ENCODE measurements at regions not wholly inside any gene's neighbourhood (a gene's known extent, or its start where the extent isn't known, plus 50 kb on each side); places are given as distances from the start of the nearest gene placed in this dataset.

DNA sequence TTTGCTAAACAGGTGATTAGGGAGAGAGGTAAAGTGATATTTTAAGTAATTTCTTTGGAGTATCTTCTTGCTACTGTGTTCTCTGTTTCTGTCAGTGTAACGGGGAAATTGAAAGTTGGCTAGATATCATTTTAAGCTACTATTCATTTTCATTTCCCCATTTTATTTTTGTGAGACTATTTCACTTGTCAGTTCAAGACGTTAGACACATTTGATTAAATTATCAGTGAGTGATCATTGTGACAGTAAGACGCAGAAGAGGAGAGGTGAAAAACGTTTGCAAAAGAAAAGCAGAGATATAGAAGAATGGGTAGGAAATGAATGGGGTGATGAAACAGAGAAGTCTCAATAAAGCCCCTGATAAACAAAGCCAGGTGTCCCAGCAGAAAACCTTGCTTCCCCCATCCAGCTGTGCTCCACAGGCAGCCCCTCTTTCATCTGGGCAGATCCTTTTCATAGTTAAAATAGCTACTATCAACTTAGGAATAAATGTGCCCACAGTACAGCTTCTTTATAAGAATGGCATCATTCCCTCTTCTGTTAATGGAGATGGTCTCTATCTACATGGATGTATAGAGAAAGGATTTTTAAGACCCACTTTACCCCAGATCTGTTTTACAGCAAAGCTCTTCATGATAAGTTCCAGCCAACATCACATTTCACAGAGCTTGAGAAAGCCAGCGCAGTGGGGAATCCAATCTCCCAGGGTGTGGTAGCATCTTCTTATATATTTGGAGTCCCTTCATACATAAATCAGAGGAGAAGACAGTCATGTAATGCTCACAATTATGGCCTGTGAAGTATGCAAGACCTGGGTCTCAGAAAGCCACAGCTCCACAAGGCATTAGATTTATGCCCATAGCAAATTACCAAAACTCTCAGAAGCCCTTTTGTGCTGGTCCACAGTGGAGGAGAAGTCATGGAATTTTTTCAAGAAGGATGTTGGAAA is 138.1 kb upstream of the ITGB1 start:
- Histone ChIP-seq H3K36me3 (ENCODE audit: control insufficient read depth in 2 of 2, extremely low read depth in 1 of 2, insufficient read depth in 2 of 2, low read length in 2 of 2) (peaks cover 0 to 2% of the 10 kb centered on the region in 2 experiments), H3K9ac (ENCODE audit: control insufficient read depth, extremely low read depth, insufficient read depth, low read length) (no peak overlapping the region), H3K79me2 (ENCODE audit: control insufficient read depth, insufficient read depth, low read length) (no peaks in the 10 kb centered on the region), H3K9me1 (ENCODE audit: control insufficient read depth, extremely low read depth, insufficient read depth, low read length) (no peaks in the 10 kb centered on the region), H3K27me3 (ENCODE audit: control insufficient read depth, extremely low read depth, insufficient read depth, low read length) (no peaks in the 10 kb centered on the region), H2AFZ (ENCODE audit: control insufficient read depth, low read length) (no peak overlapping the region), H3K9me3 (ENCODE audit: control insufficient read depth, low read depth, low read length) (peaks cover 3% of the 10 kb centered on the region), H3K27ac (ENCODE audit: control insufficient read depth, insufficient read depth, low read length) (no peak overlapping the region), H4K20me1 (ENCODE audit: control insufficient read depth, extremely low read depth, insufficient read depth, low read length) (no peaks in the 10 kb centered on the region), H3K4me3 (ENCODE audit: control insufficient read depth in 2 of 3, extremely low read depth in 1 of 3, insufficient read depth in 2 of 3, low read depth in 1 of 3, low read length in 3 of 3) (no peak overlapping the region), H3K4me2 (ENCODE audit: control insufficient read depth, extremely low read depth, insufficient read depth, low read depth, low read length) (no peak overlapping the region), H3K4me1 (ENCODE audit: control insufficient read depth, extremely low read depth, insufficient read depth, low read length) (peaks cover 4% of the 10 kb centered on the region)
- DNase-seq (ENCODE audit: low read depth, low spot score): no peak
- no peak for FAIRE-seq
- no peak for TF ChIP-seq EZH2 (IDR thresholded peaks at IDR 0.05; ENCODE audit: low read length)
- TF ChIP-seq, protein P1, sequence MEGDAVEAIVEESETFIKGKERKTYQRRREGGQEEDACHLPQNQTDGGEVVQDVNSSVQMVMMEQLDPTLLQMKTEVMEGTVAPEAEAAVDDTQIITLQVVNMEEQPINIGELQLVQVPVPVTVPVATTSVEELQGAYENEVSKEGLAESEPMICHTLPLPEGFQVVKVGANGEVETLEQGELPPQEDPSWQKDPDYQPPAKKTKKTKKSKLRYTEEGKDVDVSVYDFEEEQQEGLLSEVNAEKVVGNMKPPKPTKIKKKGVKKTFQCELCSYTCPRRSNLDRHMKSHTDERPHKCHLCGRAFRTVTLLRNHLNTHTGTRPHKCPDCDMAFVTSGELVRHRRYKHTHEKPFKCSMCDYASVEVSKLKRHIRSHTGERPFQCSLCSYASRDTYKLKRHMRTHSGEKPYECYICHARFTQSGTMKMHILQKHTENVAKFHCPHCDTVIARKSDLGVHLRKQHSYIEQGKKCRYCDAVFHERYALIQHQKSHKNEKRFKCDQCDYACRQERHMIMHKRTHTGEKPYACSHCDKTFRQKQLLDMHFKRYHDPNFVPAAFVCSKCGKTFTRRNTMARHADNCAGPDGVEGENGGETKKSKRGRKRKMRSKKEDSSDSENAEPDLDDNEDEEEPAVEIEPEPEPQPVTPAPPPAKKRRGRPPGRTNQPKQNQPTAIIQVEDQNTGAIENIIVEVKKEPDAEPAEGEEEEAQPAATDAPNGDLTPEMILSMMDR (optimal IDR thresholded peaks at IDR 0.05 in 1 of 3, IDR thresholded peaks at IDR 0.05 in 1 of 3, conservative IDR thresholded peaks at IDR 0.05 in 1 of 3; ENCODE audit: extremely low read depth in 1 of 3, insufficient read depth in 2 of 3, low read length in 3 of 3): no peak
- dilution Hi-C loops (cut with MboI; ENCODE audit: extremely low pct_ligation_motif_present, low sequenced_read_pairs): no loop called here

- H3K79me2 ChIP-seq (ENCODE audit: control insufficient read depth, insufficient read depth, low read length): no peaks in the 10 kb centered on the region
- no peak for TF ChIP-seq EZH2 (IDR thresholded peaks at IDR 0.05; ENCODE audit: low read length)
- TF ChIP-seq, protein P1 (optimal IDR thresholded peaks at IDR 0.05 in 1 of 3, IDR thresholded peaks at IDR 0.05 in 1 of 3, conservative IDR thresholded peaks at IDR 0.05 in 1 of 3; ENCODE audit: extremely low read depth in 1 of 3, insufficient read depth in 2 of 3, low read length in 3 of 3): no peak
- dilution Hi-C loops (cut with MboI; ENCODE audit: extremely low pct_ligation_motif_present, low sequenced_read_pairs): no loop called here
- H3K4me1 ChIP-seq (ENCODE audit: control insufficient read depth, extremely low read depth, insufficient read depth, low read length): no peaks in the 10 kb centered on the region
- FAIRE-seq (no peak), DNase-seq (ENCODE audit: low read depth, low spot score) (no peak)
- no peak overlapping the region for H3K27ac ChIP-seq (ENCODE audit: control insufficient read depth, insufficient read depth, low read length)
- H3K4me2 ChIP-seq (ENCODE audit: control insufficient read depth, extremely low read depth, insufficient read depth, low read depth, low read length): no peak overlapping the region
- H3K36me3 ChIP-seq (ENCODE audit: control insufficient read depth in 2 of 2, extremely low read depth in 1 of 2, insufficient read depth in 2 of 2, low read length in 2 of 2): peaks cover 0 to 2% of the 10 kb centered on the region in 2 experiments
- H2AFZ ChIP-seq (ENCODE audit: control insufficient read depth, low read length): no peak overlapping the region
- peaks cover 3% of the 10 kb centered on the region for H3K9me3 ChIP-seq (ENCODE audit: control insufficient read depth, low read depth, low read length)
- no peak overlapping the region for H3K9ac ChIP-seq (ENCODE audit: control insufficient read depth, extremely low read depth, insufficient read depth, low read length)
- no peaks in the 10 kb centered on the region for H3K9me1 ChIP-seq (ENCODE audit: control insufficient read depth, extremely low read depth, insufficient read depth, low read length)
- H3K27me3 ChIP-seq (ENCODE audit: control insufficient read depth, extremely low read depth, insufficient read depth, low read length): no peaks in the 10 kb centered on the region
- no peak overlapping the region for H3K4me3 ChIP-seq (ENCODE audit: control insufficient read depth in 2 of 3, extremely low read depth in 1 of 3, insufficient read depth in 2 of 3, low read depth in 1 of 3, low read length in 3 of 3)
- H4K20me1 ChIP-seq (ENCODE audit: control insufficient read depth, extremely low read depth, insufficient read depth, low read length): no peaks in the 10 kb centered on the region
Observed at GRCh38 chr10:33094263-33095051, 136.4 kb upstream of the ITGB1 start.
